Liver (tissue), 6 donors: ENCODE measurements at regions not wholly inside any gene's neighbourhood (a gene's known extent, or its start where the extent isn't known, plus 50 kb on each side); places are given as distances from the start of the nearest gene placed in this dataset.
"Not testable (repeated sequence)": the region's sequence is repeated elsewhere in the genome, so short reads cannot be mapped to it uniquely, and the experiment has no call there.

Experiments
- DNase-seq: peaks from one replicate; pipeline ENCODE4 v3.0.0-alpha.2; 2017; ENCODE audit warnings: low spot score
- H3K27ac ChIP-seq, 2 donors: one replicate each; pipeline ENCODE4 v1.7.0; 2013; ENCODE audit warnings: inconsistent platforms in 2 of 2, low read length in 2 of 2, control low read depth in 1 of 2, low read depth in 1 of 2, mild to moderate bottlenecking in 1 of 2
- H3K27me3 ChIP-seq, 4 donors: one replicate each; pipeline versions ENCODE4 v1.6.1 to v1.7.0; 2013; ENCODE audit warnings: low read length in 3 of 4, inconsistent platforms in 1 of 4, mild to moderate bottlenecking in 1 of 4, moderate library complexity in 1 of 4; ENCODE audit not compliant: control insufficient read depth in 4 of 4, insufficient read depth in 4 of 4
- H3K36me3 ChIP-seq, 4 donors: one replicate each; pipeline versions ENCODE4 v1.6.1 to v1.7.0; 2013; ENCODE audit warnings: low read length in 3 of 4, mild to moderate bottlenecking in 3 of 4, low read depth in 1 of 4, moderate library complexity in 1 of 4; ENCODE audit not compliant: control insufficient read depth in 4 of 4, insufficient read depth in 3 of 4
- H3K4me1 ChIP-seq, 4 donors: one replicate each; pipeline versions ENCODE4 v1.6.1 to v1.7.0; 2013; ENCODE audit warnings: low read length in 3 of 4, mild to moderate bottlenecking in 3 of 4, moderate library complexity in 1 of 4; ENCODE audit not compliant: control insufficient read depth in 4 of 4, insufficient read depth in 4 of 4
- H3K4me3 ChIP-seq, 3 donors: one replicate each; pipeline versions ENCODE4 v1.6.1 to v1.7.0; 2013; ENCODE audit warnings: low read length in 3 of 3, control low read depth in 1 of 3, low read depth in 1 of 3, mild to moderate bottlenecking in 1 of 3
- H3K9ac ChIP-seq, 2 donors: one replicate each; pipeline ENCODE4 v1.7.0; 2013; ENCODE audit warnings: low read length in 2 of 2, mild to moderate bottlenecking in 2 of 2, moderate library complexity in 2 of 2, control low read depth in 1 of 2, low read depth in 1 of 2
- H3K9me3 ChIP-seq, 4 donors: one replicate each; pipeline versions ENCODE4 v1.6.1 to v1.7.0; 2013; ENCODE audit warnings: low read length in 3 of 4; ENCODE audit not compliant: control insufficient read depth in 4 of 4
- WGBS: extraction: QIAGEN DNeasy Blood & Tissue Kit; methylation state at CpG from one replicate; pipeline ENCODE4 v1.1.7; 2013; 5-methylcytosine and 5-hydroxymethylcytosine counted together
- donor health status: healthy.
- donor health status: healthy.
- donor health status: healthy.

GRCh38 chr10:46796351-46796750 lies 114.9 kb upstream of the PTPN20 start:
- not testable (repeated sequence) for H3K36me3 ChIP-seq, H3K27me3 ChIP-seq
- 84% methylated on average over 4 of the region's 4 CpGs for WGBS

GRCh38 chr10:46802010-46802409 lies 109.2 kb upstream of the PTPN20 start:
- H3K4me3 ChIP-seq, H3K9me3 ChIP-seq, H3K36me3 ChIP-seq, DNase-seq, H3K9ac ChIP-seq, H3K4me1 ChIP-seq, H3K27me3 ChIP-seq, H3K27ac ChIP-seq: not testable (repeated sequence)
- WGBS: 83% methylated on average over 1 of the region's 1 CpG

More at GRCh38 chr10:46796351-46796750, 114.9 kb upstream of the PTPN20 start:
- H3K9me3 ChIP-seq, H3K4me1 ChIP-seq, H3K27ac ChIP-seq, H3K4me3 ChIP-seq, DNase-seq, H3K9ac ChIP-seq: not testable (repeated sequence)

- H3K4me3 ChIP-seq, H3K4me1 ChIP-seq, H3K9ac ChIP-seq, DNase-seq, H3K36me3 ChIP-seq, H3K27me3 ChIP-seq, H3K9me3 ChIP-seq, H3K27ac ChIP-seq: not testable (repeated sequence)
- WGBS: 87% methylated on average over 1 of the region's 1 CpG
Observed at GRCh38 chr10:46803082-46803481, 108.1 kb upstream of the PTPN20 start.

GRCh38 chr10:46810222-46810621 lies 101.0 kb upstream of the PTPN20 start:
- H3K4me3 ChIP-seq, DNase-seq, H3K27ac ChIP-seq, H3K36me3 ChIP-seq, H3K9me3 ChIP-seq, H3K9ac ChIP-seq, H3K27me3 ChIP-seq, H3K4me1 ChIP-seq: not testable (repeated sequence)
- 95% methylated on average over 3 of the region's 3 CpGs for WGBS

GRCh38 chr10:46816126-46816525 lies 95.1 kb upstream of the PTPN20 start:
- 93% methylated on average over 14 of the region's 18 CpGs for WGBS
- not testable (repeated sequence) for H3K4me3 ChIP-seq, H3K27ac ChIP-seq, H3K27me3 ChIP-seq, H3K36me3 ChIP-seq, H3K9ac ChIP-seq, H3K9me3 ChIP-seq, H3K4me1 ChIP-seq, DNase-seq

- not testable (repeated sequence) for H3K4me3 ChIP-seq, DNase-seq, H3K36me3 ChIP-seq, H3K4me1 ChIP-seq, H3K27ac ChIP-seq, H3K9me3 ChIP-seq, H3K27me3 ChIP-seq, H3K9ac ChIP-seq
- WGBS: 96% methylated on average over 5 of the region's 11 CpGs
Observed at GRCh38 chr10:46840393-46841050, 70.7 kb upstream of the PTPN20 start.

GRCh38 chr10:46841051-46841593 lies 70.1 kb upstream of the PTPN20 start:
- not testable (repeated sequence) for DNase-seq, H3K9ac ChIP-seq, H3K4me3 ChIP-seq, H3K36me3 ChIP-seq, H3K27me3 ChIP-seq, H3K27ac ChIP-seq, H3K4me1 ChIP-seq, H3K9me3 ChIP-seq
- 92% methylated on average over 10 of the region's 10 CpGs for WGBS

- not testable (repeated sequence) for H3K4me3 ChIP-seq, H3K27me3 ChIP-seq, DNase-seq, H3K36me3 ChIP-seq, H3K9me3 ChIP-seq, H3K9ac ChIP-seq, H3K27ac ChIP-seq, H3K4me1 ChIP-seq
- 79% methylated on average over 2 of the region's 2 CpGs for WGBS
Observed at GRCh38 chr10:46845194-46845593, 66.0 kb upstream of the PTPN20 start.
